Stimulated activated naive B cell treated with anti-CD40 and anti-IgM and Interleukin-4, amounts not matched to agents 10 μg/mL and 1 μg/mL and 100 μg/mL, for 72 hours (primary cell): ENCODE measurements at regions not wholly inside any gene's neighbourhood (a gene's known extent, or its start where the extent isn't known, plus 50 kb on each side); places are given as distances from the start of the nearest gene placed in this dataset.

Source experiments
- ATAC-seq, 2 donors: fragments of 150-1000 bp; cut with Tn5 transposase; replicated peaks; 2 replicates each; pipeline ENCODE4 v1.10.0; 2021; ENCODE audit warnings: moderate library complexity in 1 of 2
- DNase-seq: peaks from one replicate; pipeline ENCODE4 v3.0.0; 2021
- H3K27ac Mint-ChIP-seq: one replicate; pipeline ENCODE4 v1.8.0; 2022; ENCODE audit warnings: mild to moderate bottlenecking, mixed read lengths
- H3K27me3 Mint-ChIP-seq, 2 donors: one replicate each; pipeline ENCODE4 v1.8.0; 2022; ENCODE audit warnings: mixed read lengths in 2 of 2
- H3K36me3 Mint-ChIP-seq, 2 donors: one replicate each; pipeline ENCODE4 v1.8.0; 2022; ENCODE audit warnings: mixed read lengths in 2 of 2, mild to moderate bottlenecking in 1 of 2
- H3K4me1 Mint-ChIP-seq, 2 donors: one replicate each; pipeline ENCODE4 v1.8.0; 2022; ENCODE audit warnings: mixed read lengths in 2 of 2, mild to moderate bottlenecking in 1 of 2
- H3K4me3 Mint-ChIP-seq, 2 donors: one replicate each; pipeline ENCODE4 v1.8.0; 2022; ENCODE audit warnings: mild to moderate bottlenecking in 2 of 2, mixed read lengths in 2 of 2, moderate library complexity in 1 of 2
- H3K9me3 Mint-ChIP-seq, 2 donors: one replicate each; pipeline ENCODE4 v1.8.0; 2022; ENCODE audit warnings: mixed read lengths in 2 of 2, mild to moderate bottlenecking in 1 of 2

DNA sequence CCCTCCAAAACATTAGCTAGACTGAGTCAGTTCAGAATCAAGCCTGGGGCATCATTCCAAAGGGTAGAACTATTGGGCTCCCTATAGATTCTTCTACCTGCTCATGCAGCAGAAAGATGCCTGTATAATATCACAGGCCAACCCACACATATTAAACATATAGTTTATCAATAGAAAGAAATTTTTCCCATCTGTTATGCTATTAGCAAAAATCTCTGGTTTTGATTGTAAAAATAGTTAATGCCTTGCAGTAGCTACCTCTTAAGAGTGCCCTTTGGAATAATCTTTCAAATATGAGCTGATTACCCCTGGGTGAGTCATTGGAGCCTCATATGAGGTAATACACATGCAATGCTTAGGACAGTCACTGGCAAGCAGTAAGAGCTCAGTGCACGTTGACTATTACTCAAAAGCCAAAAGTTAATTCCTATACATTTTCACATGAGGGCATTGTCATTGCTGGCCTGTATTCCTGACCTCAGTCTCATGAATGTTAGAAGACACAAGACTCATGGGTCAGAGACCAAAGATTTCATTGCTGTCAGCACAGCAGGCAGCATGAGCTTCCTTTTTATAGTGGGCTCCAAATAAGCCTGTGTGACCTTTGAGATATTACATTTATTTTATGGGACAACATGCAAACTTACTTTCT is 180.0 kb downstream of the FGFR2 start:
- no peak overlapping the region for H3K27ac Mint-ChIP-seq

DNA sequence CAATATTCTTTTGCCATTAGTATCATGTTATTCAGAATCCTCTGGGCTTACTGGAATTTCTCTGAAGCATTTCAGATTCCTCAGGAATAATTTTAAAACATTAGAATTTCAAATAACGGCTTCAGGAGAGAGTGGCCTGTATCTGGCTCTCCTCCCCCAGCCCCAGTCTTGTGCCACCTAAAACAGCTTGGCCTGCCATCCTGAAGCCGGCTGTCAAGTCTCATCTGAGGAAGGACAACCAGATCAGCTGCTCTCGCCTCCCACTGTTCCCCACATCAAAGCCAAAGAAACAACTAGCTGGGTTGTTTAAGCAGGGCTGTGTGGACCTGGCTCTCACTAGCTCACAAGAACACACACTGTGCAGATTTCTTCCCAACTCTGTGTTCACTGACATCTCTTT is 178.2 kb downstream of the FGFR2 start:
- H3K27me3 Mint-ChIP-seq: no peaks in the 10 kb centered on the region
- no peaks in the 10 kb centered on the region for H3K4me1 Mint-ChIP-seq
- no peak for DNase-seq
- H3K4me3 Mint-ChIP-seq: no peak overlapping the region
- no peak for ATAC-seq
- peaks cover 0 to 2% of the 10 kb centered on the region in 2 donors for H3K9me3 Mint-ChIP-seq
- H3K27ac Mint-ChIP-seq: no peak overlapping the region
- no peaks in the 10 kb centered on the region for H3K36me3 Mint-ChIP-seq

More for the DNA sequence above, 180.0 kb downstream of the FGFR2 start:
- H3K36me3 Mint-ChIP-seq: no peaks in the 10 kb centered on the region
- no peak for ATAC-seq
- no peak for DNase-seq
- peaks cover 2 to 3% of the 10 kb centered on the region in 2 donors for H3K9me3 Mint-ChIP-seq
- no peaks in the 10 kb centered on the region for H3K27me3 Mint-ChIP-seq
- H3K4me3 Mint-ChIP-seq: no peak overlapping the region
- H3K4me1 Mint-ChIP-seq: no peaks in the 10 kb centered on the region

DNA sequence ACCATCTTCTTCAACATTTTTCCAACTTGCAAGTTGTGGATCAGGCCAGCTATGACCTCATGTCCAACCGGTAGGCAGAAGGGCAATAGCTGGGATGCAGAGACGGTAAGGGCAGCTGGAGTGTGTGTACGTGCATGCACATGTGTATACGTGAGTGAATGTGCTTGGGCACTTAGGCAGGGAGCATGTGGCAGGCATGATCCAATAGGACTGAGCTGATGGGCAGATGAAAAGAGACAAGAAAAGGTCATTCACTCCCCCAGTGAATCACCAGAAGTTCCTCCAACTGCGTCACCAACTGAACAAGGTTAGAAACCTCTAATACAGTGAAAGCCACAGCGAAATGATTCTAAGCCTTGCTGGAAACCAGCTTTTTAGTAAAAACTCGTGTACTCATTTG is 176.1 kb downstream of the FGFR2 start:
- Mint-ChIP-seq H3K4me1 (no peaks in the 10 kb centered on the region), H3K4me3 (no peak overlapping the region), H3K27me3 (no peaks in the 10 kb centered on the region), H3K27ac (no peak overlapping the region), H3K36me3 (no peaks in the 10 kb centered on the region), H3K9me3 (peaks cover 0 to 2% of the 10 kb centered on the region in 2 donors)
- DNase-seq (no peak), ATAC-seq (no peak)

DNA sequence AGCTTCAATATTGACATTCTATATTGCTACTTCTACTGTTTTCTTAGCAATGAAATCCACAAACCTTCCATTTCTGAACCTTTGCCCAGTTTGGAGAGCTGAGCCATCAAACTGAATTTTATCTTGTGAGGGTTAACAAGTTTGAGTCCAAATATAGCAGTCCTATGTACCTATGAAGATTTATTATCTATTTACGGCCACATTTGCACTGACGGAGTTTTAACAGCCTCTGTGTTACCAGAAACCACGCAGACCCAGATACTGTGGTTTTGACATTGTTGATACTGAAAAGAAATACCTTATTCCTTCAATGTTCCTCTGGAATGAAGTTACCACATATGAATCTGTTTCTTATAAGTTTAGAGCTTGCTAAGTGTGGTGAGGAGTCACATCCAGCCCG is 172.6 kb downstream of the FGFR2 start:
- H3K4me1 Mint-ChIP-seq: no peaks in the 10 kb centered on the region
- no peaks in the 10 kb centered on the region for H3K27me3 Mint-ChIP-seq
- no peaks in the 10 kb centered on the region for H3K9me3 Mint-ChIP-seq
- H3K36me3 Mint-ChIP-seq: no peaks in the 10 kb centered on the region
- no peak for DNase-seq
- H3K4me3 Mint-ChIP-seq: no peak overlapping the region
- no peak overlapping the region for H3K27ac Mint-ChIP-seq
- ATAC-seq: no peak

DNA sequence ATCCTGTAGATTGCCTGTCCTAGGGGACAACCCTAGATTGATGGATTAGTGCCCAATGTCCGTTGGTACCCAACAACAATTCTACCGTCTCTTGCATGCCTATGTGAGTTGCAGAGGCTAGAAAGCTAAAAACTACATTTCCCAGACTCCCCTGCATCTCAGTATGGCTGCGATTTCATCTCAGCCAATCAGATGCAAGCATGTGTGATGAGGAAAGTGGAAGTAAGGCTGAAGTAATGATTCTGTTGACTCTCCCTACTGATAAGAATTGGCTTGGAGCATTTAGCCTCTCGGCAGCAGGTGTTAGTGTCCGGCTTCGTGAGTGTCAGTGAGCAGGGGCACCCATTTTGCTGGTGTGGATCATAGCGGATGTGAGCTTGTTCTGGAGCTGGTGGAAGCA is 171.9 kb downstream of the FGFR2 start:
- no peak for DNase-seq
- Mint-ChIP-seq H3K36me3 (no peaks in the 10 kb centered on the region), H3K27ac (no peak overlapping the region), H3K4me1 (no peaks in the 10 kb centered on the region), H3K27me3 (no peaks in the 10 kb centered on the region), H3K4me3 (no peak overlapping the region), H3K9me3 (no peaks in the 10 kb centered on the region)
- no peak for ATAC-seq
